GM12878 (cell line): ENCODE measurements at regions not wholly inside any gene's neighbourhood (a gene's known extent, or its start where the extent isn't known, plus 50 kb on each side); places are given as distances from the start of the nearest gene placed in this dataset.

Experiments
- ATAC-seq: fragments of 200-7000 bp; cut with Tn5 transposase; 3 replicates; pipeline ENCODE4 v1.9.1; 2020; ENCODE audit warnings: mild to moderate bottlenecking, moderate library complexity
- BruUV-seq: library from RNA; stranded (reverse); fragments of 400-500 nt; replicated peaks from 2 replicates; lab custom pipeline; 2021; lab: Mats Ljungman, UMichigan
- CTCF ChIA-PET: fragments of 300-600 bp; sonication (Branson Sonifier 250); formaldehyde crosslinking; extraction: SDS; loops from one replicate; lab custom pipeline; 2021; ENCODE audit warnings: inconsistent platforms; lab: Yijun Ruan, JAX
- POLR2A ChIA-PET: fragments of 350-600 bp; formaldehyde crosslinking; extraction: SDS; loops from one replicate; lab custom pipeline; 2021; ENCODE audit warnings: inconsistent platforms; lab: Charles Lee
- RAD21 ChIA-PET: fragments of 300-600 bp; sonication (Branson Sonifier 250); formaldehyde crosslinking; loops from one replicate; lab custom pipeline; 2023; ENCODE audit warnings: antibody characterized with exemption; ENCODE audit not compliant: unreplicated experiment; lab: Charles Lee
- SMC1A ChIA-PET: fragments of 300-600 bp; sonication (Branson Sonifier 250); formaldehyde crosslinking; loops from one replicate; lab custom pipeline; 2023; ENCODE audit not compliant: unreplicated experiment, uncharacterized antibody; lab: Charles Lee
- DNase-seq: peaks from one replicate; pipeline ENCODE4 v3.0.0-alpha.2; 2011; ENCODE audit warnings: low read depth, low spot score
- FAIRE-seq: peaks from 3 replicates; lab custom pipeline; 2011; peaks lifted over from hg19 to GRCh38; lab: Jason Lieb, UNC
- H2AFZ ChIP-seq: 2 replicates; pipeline ENCODE4 v1.6.0; 2011; ENCODE audit warnings: low read depth, low read length, control low read depth; ENCODE audit not compliant: control insufficient read depth
- H3K27ac ChIP-seq: 2 replicates; pipeline ENCODE4 v1.5.1; 2011; ENCODE audit warnings: control low read depth; ENCODE audit not compliant: control insufficient read depth, insufficient read depth
- H3K27me3 ChIP-seq, 2 experiments: replicated peaks in 1 of 2; 2 replicates each; pipeline versions ENCODE4 v1.6.0 to v1.6.1; 2011; ENCODE audit warnings: low read length in 1 of 2; ENCODE audit not compliant: control insufficient read depth in 2 of 2, insufficient read depth in 2 of 2
- H3K36me3 ChIP-seq, 2 experiments: 2 replicates each; pipeline ENCODE4 v1.5.1; 2011; ENCODE audit warnings: low read length in 1 of 2; ENCODE audit not compliant: control insufficient read depth in 2 of 2, insufficient read depth in 2 of 2
- H3K4me1 ChIP-seq: 2 replicates; pipeline ENCODE4 v1.6.1; 2011; ENCODE audit warnings: mild to moderate bottlenecking, low read length, moderate library complexity, mixed read lengths; ENCODE audit not compliant: control insufficient read depth, insufficient read depth
- H3K4me2 ChIP-seq: 2 replicates; pipeline ENCODE4 v1.6.0; 2011; ENCODE audit warnings: control low read depth; ENCODE audit not compliant: control insufficient read depth, insufficient read depth
- H3K4me3 ChIP-seq: fragments of 200-600 bp; sonication (generic); 2 replicates; pipeline ENCODE4 v1.5.1; 2016
- H3K79me2 ChIP-seq: 2 replicates; pipeline ENCODE4 v1.6.0; 2011; ENCODE audit warnings: low read length; ENCODE audit not compliant: control insufficient read depth, insufficient read depth
- H3K9ac ChIP-seq: 2 replicates; pipeline ENCODE4 v1.8.0; 2011; ENCODE audit warnings: low read length, control low read depth, mixed read lengths; ENCODE audit not compliant: control insufficient read depth, insufficient read depth
- H3K9me3 ChIP-seq: replicated peaks from 3 replicates; pipeline ENCODE4 v1.5.1; 2011; ENCODE audit warnings: mild to moderate bottlenecking, low read length; ENCODE audit not compliant: control insufficient read depth, insufficient read depth
- H4K20me1 ChIP-seq: 2 replicates; pipeline ENCODE4 v1.6.0; 2011; ENCODE audit not compliant: control insufficient read depth, insufficient read depth
- BACH1 ChIP-seq: fragments of 450-650 bp; IDR thresholded peaks from 2 replicates; pipeline ENCODE4 v1.6.1; 2017; ENCODE audit warnings: mild to moderate bottlenecking, borderline replicate concordance
- CBX3 ChIP-seq: fragments of 200-600 bp; sonication (generic); IDR thresholded peaks from 2 replicates; pipeline ENCODE4 v1.6.1; 2016; ENCODE audit warnings: low read depth, borderline replicate concordance
- DPF2 ChIP-seq: fragments of 450-650 bp; IDR thresholded peaks from 2 replicates; pipeline ENCODE4 v1.6.1; 2017; ENCODE audit warnings: mild to moderate bottlenecking
- EED ChIP-seq: sonication (generic); IDR thresholded peaks from 2 replicates; pipeline ENCODE4 v1.6.1; 2016; ENCODE audit warnings: antibody characterized with exemption, low read depth
- HDGF ChIP-seq: fragments of 450-650 bp; IDR thresholded peaks from 2 replicates; pipeline ENCODE4 v1.6.1; 2016; ENCODE audit warnings: antibody characterized with exemption
- IRF4 ChIP-seq: IDR thresholded peaks from 2 replicates; pipeline ENCODE4 v1.6.1; 2011; ENCODE audit warnings: low read depth, low read length
- JUND ChIP-seq: IDR thresholded peaks from 2 replicates; pipeline ENCODE4 v1.6.1; 2012; ENCODE audit warnings: low read depth, mild to moderate bottlenecking, low read length, improper control_type of control experiment, moderate library complexity
- MTA2 ChIP-seq: fragments of 450-650 bp; IDR thresholded peaks from 2 replicates; pipeline ENCODE4 v1.6.1; 2016; ENCODE audit warnings: low read depth, mild to moderate bottlenecking, moderate library complexity
- RBBP5 ChIP-seq: fragments of 200-600 bp; sonication (generic); conservative IDR thresholded peaks from 2 replicates; pipeline ENCODE4 v1.6.1; 2016
- RFX5 ChIP-seq: IDR thresholded peaks from 2 replicates; pipeline ENCODE4 v1.6.1; 2011; ENCODE audit warnings: low read depth, low read length, improper control_type of control experiment
- WRNIP1 ChIP-seq: IDR thresholded peaks from 2 replicates; pipeline ENCODE4 v1.6.1; 2011; ENCODE audit warnings: low read depth, low read length, improper control_type of control experiment, borderline replicate concordance
- YY1 ChIP-seq: IDR thresholded peaks from 2 replicates; pipeline ENCODE4 v1.6.1; 2011; ENCODE audit warnings: low read depth, mild to moderate bottlenecking, low read length
- ZBED1 ChIP-seq: IDR thresholded peaks from 2 replicates; pipeline ENCODE4 v1.6.1; 2016; ENCODE audit warnings: borderline replicate concordance
- ZNF24 ChIP-seq: fragments of 450-650 bp; IDR thresholded peaks from 2 replicates; pipeline ENCODE4 v1.6.1; 2017; ENCODE audit warnings: antibody characterized with exemption, mild to moderate bottlenecking
- ZSCAN29 ChIP-seq: fragments of 450-650 bp; IDR thresholded peaks from 2 replicates; pipeline ENCODE4 v1.6.1; 2017; ENCODE audit warnings: mild to moderate bottlenecking, moderate library complexity
- WGBS: methylation state at CpG from one replicate; pipeline ENCODE4 v1.1.6; 2016; ENCODE audit warnings: low lambda C conversion rate; ENCODE audit not compliant: insufficient replicate concordance, insufficient coverage; ENCODE audit errors: missing lambda C conversion rate; 5-methylcytosine and 5-hydroxymethylcytosine counted together
- in situ Hi-C: fragments of 300-500 bp; cut with MboI; formaldehyde crosslinking; loops from 9 replicates; pipeline ENCODE4 v1.14.3; 2018; ENCODE audit warnings: mixed read lengths
- intact Hi-C: fragments of 100-400 bp; cut with micrococcal nuclease; formaldehyde crosslinking; loops from one replicate; pipeline ENCODE4 v1.14.2; 2022; ENCODE audit not compliant: unreplicated experiment
- TF ChIP-seq, protein P1 (sequence below): fragments of 450-650 bp; formaldehyde crosslinking; IDR thresholded peaks from 2 replicates; pipeline ENCODE4 v1.5.0; 2022; ENCODE audit warnings: mild to moderate bottlenecking, missing genetic modification characterization

DNA sequence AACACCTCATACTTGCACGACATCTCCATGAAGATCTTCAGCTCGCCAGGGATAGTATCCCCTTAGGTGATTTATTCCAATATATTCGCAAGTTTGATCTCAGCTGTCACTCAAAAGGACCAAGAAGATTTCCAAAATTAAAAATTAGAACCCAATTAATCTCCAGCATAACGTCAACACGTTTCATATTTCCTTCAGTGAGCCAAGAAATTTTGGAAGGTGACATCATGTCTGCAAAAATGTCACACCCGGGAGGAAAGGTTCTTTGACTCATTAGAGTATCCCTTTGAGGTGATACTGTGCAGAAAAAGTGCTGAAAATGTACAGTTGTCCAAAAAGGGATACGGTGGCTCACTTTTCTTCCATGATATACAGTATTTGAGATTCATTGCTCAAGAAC is 569.6 kb downstream of the EFNB2 start (continued):
- TF ChIP-seq ZBED1 (no peak), RBBP5 (no peak), RFX5 (no peak), HDGF (no peak), EED (no peak)
- TF ChIP-seq, protein P1, sequence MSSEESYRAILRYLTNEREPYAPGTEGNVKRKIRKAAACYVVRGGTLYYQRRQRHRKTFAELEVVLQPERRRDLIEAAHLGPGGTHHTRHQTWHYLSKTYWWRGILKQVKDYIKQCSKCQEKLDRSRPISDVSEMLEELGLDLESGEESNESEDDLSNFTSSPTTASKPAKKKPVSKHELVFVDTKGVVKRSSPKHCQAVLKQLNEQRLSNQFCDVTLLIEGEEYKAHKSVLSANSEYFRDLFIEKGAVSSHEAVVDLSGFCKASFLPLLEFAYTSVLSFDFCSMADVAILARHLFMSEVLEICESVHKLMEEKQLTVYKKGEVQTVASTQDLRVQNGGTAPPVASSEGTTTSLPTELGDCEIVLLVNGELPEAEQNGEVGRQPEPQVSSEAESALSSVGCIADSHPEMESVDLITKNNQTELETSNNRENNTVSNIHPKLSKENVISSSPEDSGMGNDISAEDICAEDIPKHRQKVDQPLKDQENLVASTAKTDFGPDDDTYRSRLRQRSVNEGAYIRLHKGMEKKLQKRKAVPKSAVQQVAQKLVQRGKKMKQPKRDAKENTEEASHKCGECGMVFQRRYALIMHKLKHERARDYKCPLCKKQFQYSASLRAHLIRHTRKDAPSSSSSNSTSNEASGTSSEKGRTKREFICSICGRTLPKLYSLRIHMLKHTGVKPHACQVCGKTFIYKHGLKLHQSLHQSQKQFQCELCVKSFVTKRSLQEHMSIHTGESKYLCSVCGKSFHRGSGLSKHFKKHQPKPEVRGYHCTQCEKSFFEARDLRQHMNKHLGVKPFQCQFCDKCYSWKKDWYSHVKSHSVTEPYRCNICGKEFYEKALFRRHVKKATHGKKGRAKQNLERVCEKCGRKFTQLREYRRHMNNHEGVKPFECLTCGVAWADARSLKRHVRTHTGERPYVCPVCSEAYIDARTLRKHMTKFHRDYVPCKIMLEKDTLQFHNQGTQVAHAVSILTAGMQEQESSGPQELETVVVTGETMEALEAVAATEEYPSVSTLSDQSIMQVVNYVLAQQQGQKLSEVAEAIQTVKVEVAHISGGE (CRISPR knock-in tag): no peak
- TF ChIP-seq, all 136 proteins: peak for 0

DNA sequence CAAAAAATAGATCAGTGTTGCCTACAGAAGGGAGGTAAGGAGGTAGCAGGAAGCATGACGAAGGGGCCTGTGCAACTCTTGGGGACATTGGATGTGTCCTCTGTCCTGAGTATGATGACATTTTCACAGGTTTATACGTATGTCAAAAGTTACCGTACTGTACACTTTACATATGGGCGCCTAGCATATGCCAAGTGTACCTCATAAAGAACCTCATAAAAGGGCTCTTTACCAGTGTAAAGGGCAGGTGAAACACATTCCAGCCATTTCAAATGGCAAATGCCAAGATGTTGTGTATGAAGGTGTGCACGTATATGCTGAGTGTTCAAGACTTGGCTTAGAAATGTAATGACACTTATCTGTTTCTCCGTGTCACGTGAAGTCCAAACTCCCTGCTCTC is 573.4 kb downstream of the EFNB2 start:
- TF ChIP-seq ZNF24 (no peak), WRNIP1 (no peak), IRF4 (no peak), MTA2 (no peak), CBX3 (no peak), DPF2 (no peak), YY1 (no peak), JUND (no peak), ZSCAN29 (no peak), BACH1 (no peak)

More for the DNA sequence above, 573.4 kb downstream of the EFNB2 start:
- in situ Hi-C loops: no loop called here
- Histone ChIP-seq H3K27ac (no peak overlapping the region), H3K36me3 (no peaks in the 10 kb centered on the region), H3K79me2 (no peaks in the 10 kb centered on the region), H4K20me1 (no peaks in the 10 kb centered on the region), H3K4me3 (no peak overlapping the region), H3K9me3 (no peaks in the 10 kb centered on the region), H3K27me3 (no peaks in the 10 kb centered on the region), H2AFZ (no peak overlapping the region), H3K4me2 (no peak overlapping the region), H3K4me1 (no peaks in the 10 kb centered on the region), H3K9ac (no peak overlapping the region)
- intact Hi-C loops: no loop called here
- CTCF ChIA-PET: no interaction called here
- SMC1A ChIA-PET: no interaction called here
- RAD21 ChIA-PET: no interaction called here
- no TSS peak for BruUV-seq
- DNase-seq (no peak), ATAC-seq (no peak), FAIRE-seq (no peak)
- POLR2A ChIA-PET: no interaction called here
- 36% methylated on average over 7 of the region's 7 CpGs for WGBS
